ENCODE measurements at regions not wholly inside any gene's neighbourhood (a gene's known extent, or its start where the extent isn't known, plus 50 kb on each side); places are given as distances from the start of the nearest gene placed in this dataset.
A peak's percentile ranks its signal among the peaks of the same experiment; 100 is the strongest.

DNA sequence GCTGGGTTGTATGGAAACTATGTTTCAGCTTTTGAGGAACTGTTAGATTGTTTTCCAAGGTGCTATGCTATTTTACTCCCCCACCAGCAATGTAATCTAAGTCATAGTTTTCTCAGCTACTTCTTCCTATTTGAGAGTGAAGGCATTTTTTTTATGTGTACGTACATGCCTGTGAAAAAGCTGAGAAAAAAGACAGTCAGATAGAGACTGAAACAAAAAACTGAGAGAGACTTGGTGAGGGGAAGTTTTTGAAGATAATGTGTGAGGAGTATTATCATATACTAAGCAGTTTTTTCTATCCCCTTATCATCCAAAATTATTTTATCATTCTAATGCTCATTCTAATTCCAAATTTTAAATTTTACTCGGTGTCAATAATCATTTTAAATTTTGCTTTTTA, 780.0 kb downstream of the BCKDHB start (continued):
- no peak for TF ChIP-seq USF2 (IDR thresholded peaks at IDR 0.05; ENCODE audit: borderline replicate concordance, low read depth, low read length)

GRCh38 chr6:80872951-80873308, 766.5 kb downstream of the BCKDHB start:
- WGBS (ENCODE audit: low lambda C conversion rate): 68% methylated on average over 1 of the region's 1 CpG

GRCh38 chr6:80872199-80872950, 765.9 kb downstream of the BCKDHB start:
- POLR2A ChIA-PET: no interaction called here
- no peaks in the 10 kb centered on the region for H3K27me3 ChIP-seq (ENCODE audit: insufficient read depth)
- no peaks in the 10 kb centered on the region for H3K4me1 ChIP-seq (ENCODE audit: control insufficient read depth in 1 of 2, insufficient read depth in 2 of 2, low read depth in 1 of 2, low read length in 1 of 2)
- H3K4me2 ChIP-seq: no peak overlapping the region
- no peaks in the 10 kb centered on the region for H3F3A ChIP-seq (replicated peaks; ENCODE audit: insufficient read depth)
- no peak overlapping the region for H3K4me3 ChIP-seq (ENCODE audit: low read depth in 2 of 2, low read length in 1 of 2)
- H4K20me1 ChIP-seq (ENCODE audit: insufficient read depth): no peaks in the 10 kb centered on the region
- H2AFZ ChIP-seq (ENCODE audit: low read depth): 0 out of 2 replicates have a peak overlapping the region, but pooled peaks have one; percentile 21
- H3K79me2 ChIP-seq (ENCODE audit: insufficient read depth): no peaks in the 10 kb centered on the region
- WGBS (ENCODE audit: low lambda C conversion rate): 93% methylated on average over 3 of the region's 3 CpGs
- no peaks in the 10 kb centered on the region for H3K36me3 ChIP-seq (replicated peaks in 1 of 2; ENCODE audit: control insufficient read depth in 1 of 2, insufficient read depth in 2 of 2, low read length in 1 of 2)
- no peak for DNase-seq
- CTCF ChIA-PET: interaction anchor here (0.9 kb wide), 2 partner anchors 11 to 15 kb away, joined by 3 read pairs; no protein-coding TSS in a partner anchor
- no peaks in the 10 kb centered on the region for H3K9me3 ChIP-seq
- no peaks in the 10 kb centered on the region for H3K9me2 ChIP-seq
- H3K9ac ChIP-seq: no peak overlapping the region
- no peak overlapping the region for H3K27ac ChIP-seq (ENCODE audit: low read depth in 2 of 2, low read length in 1 of 2)
- TF ChIP-seq, protein P1, sequence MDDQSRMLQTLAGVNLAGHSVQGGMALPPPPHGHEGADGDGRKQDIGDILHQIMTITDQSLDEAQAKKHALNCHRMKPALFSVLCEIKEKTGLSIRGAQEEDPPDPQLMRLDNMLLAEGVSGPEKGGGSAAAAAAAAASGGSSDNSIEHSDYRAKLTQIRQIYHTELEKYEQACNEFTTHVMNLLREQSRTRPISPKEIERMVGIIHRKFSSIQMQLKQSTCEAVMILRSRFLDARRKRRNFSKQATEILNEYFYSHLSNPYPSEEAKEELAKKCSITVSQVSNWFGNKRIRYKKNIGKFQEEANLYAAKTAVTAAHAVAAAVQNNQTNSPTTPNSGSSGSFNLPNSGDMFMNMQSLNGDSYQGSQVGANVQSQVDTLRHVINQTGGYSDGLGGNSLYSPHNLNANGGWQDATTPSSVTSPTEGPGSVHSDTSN (IDR thresholded peaks at IDR 0.05): no peak
- TF ChIP-seq ELF1 (IDR thresholded peaks at IDR 0.05) (no peak), EP300 (IDR thresholded peaks at IDR 0.05; ENCODE audit: borderline replicate concordance in 1 of 2, low read depth in 1 of 2, low read length in 1 of 2) (no peak), SIN3A (IDR thresholded peaks at IDR 0.05; ENCODE audit: borderline replicate concordance, low read depth, low read length) (no peak), POLR2AphosphoS5 (IDR thresholded peaks at IDR 0.05; ENCODE audit: low read depth, low read length) (no peak), MEF2A (IDR thresholded peaks at IDR 0.05; ENCODE audit: borderline replicate concordance, low read depth) (no peak), NRF1 (IDR thresholded peaks at IDR 0.05; ENCODE audit: low read depth, low read length) (no peak), CHD2 (IDR thresholded peaks at IDR 0.05; ENCODE audit: low read length, partially characterized antibody) (no peak), EZH2phosphoT487 (IDR thresholded peaks at IDR 0.05; ENCODE audit: borderline replicate concordance, low read depth) (no peak), TEAD4 (IDR thresholded peaks at IDR 0.05; ENCODE audit: borderline replicate concordance, insufficient read depth) (no peak), RXRA (IDR thresholded peaks at IDR 0.05; ENCODE audit: borderline replicate concordance, low read depth) (no peak), USF1 (IDR thresholded peaks at IDR 0.05; ENCODE audit: borderline replicate concordance, low read depth) (no peak), FOSL2 (IDR thresholded peaks at IDR 0.05; ENCODE audit: borderline replicate concordance, low read depth) (no peak)
- TF ChIP-seq, protein P2, sequence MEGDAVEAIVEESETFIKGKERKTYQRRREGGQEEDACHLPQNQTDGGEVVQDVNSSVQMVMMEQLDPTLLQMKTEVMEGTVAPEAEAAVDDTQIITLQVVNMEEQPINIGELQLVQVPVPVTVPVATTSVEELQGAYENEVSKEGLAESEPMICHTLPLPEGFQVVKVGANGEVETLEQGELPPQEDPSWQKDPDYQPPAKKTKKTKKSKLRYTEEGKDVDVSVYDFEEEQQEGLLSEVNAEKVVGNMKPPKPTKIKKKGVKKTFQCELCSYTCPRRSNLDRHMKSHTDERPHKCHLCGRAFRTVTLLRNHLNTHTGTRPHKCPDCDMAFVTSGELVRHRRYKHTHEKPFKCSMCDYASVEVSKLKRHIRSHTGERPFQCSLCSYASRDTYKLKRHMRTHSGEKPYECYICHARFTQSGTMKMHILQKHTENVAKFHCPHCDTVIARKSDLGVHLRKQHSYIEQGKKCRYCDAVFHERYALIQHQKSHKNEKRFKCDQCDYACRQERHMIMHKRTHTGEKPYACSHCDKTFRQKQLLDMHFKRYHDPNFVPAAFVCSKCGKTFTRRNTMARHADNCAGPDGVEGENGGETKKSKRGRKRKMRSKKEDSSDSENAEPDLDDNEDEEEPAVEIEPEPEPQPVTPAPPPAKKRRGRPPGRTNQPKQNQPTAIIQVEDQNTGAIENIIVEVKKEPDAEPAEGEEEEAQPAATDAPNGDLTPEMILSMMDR (IDR thresholded peaks at IDR 0.05): no peak

More at GRCh38 chr6:80872951-80873308, 766.5 kb downstream of the BCKDHB start:
- no peak for DNase-seq
- no peaks in the 10 kb centered on the region for H3F3A ChIP-seq (replicated peaks; ENCODE audit: insufficient read depth)
- ChIA-PET POLR2A (no interaction called here), CTCF (no interaction called here)
- H3K79me2 ChIP-seq (ENCODE audit: insufficient read depth): no peaks in the 10 kb centered on the region
- TF ChIP-seq FOXJ3 (CRISPR knock-in tag; IDR thresholded peaks at IDR 0.05) (no peak), CHD2 (IDR thresholded peaks at IDR 0.05; ENCODE audit: low read length, partially characterized antibody) (no peak), EP300 (IDR thresholded peaks at IDR 0.05; ENCODE audit: borderline replicate concordance in 1 of 2, low read depth in 1 of 2, low read length in 1 of 2) (no peak)
- TF ChIP-seq, protein P2 (IDR thresholded peaks at IDR 0.05): no peak
- H3K4me2 ChIP-seq: no peak overlapping the region
- no peak overlapping the region for H2AFZ ChIP-seq (ENCODE audit: low read depth)
- no peaks in the 10 kb centered on the region for H3K9me3 ChIP-seq
- H3K27me3 ChIP-seq (ENCODE audit: insufficient read depth): no peaks in the 10 kb centered on the region
- H4K20me1 ChIP-seq (ENCODE audit: insufficient read depth): no peaks in the 10 kb centered on the region
- no peaks in the 10 kb centered on the region for H3K36me3 ChIP-seq (replicated peaks in 1 of 2; ENCODE audit: control insufficient read depth in 1 of 2, insufficient read depth in 2 of 2, low read length in 1 of 2)
- H3K4me1 ChIP-seq (ENCODE audit: control insufficient read depth in 1 of 2, insufficient read depth in 2 of 2, low read depth in 1 of 2, low read length in 1 of 2): no peaks in the 10 kb centered on the region
- H3K27ac ChIP-seq (ENCODE audit: low read depth in 2 of 2, low read length in 1 of 2): no peak overlapping the region
- no peak overlapping the region for H3K4me3 ChIP-seq (ENCODE audit: low read depth in 2 of 2, low read length in 1 of 2)
- no peaks in the 10 kb centered on the region for H3K9me2 ChIP-seq
- no peak overlapping the region for H3K9ac ChIP-seq
